Prostate gland (tissue), 2 donors: ENCODE measurements at regions not wholly inside any gene's neighbourhood (a gene's known extent, or its start where the extent isn't known, plus 50 kb on each side); places are given as distances from the start of the nearest gene placed in this dataset.

ENCODE experiments used
- DNase-seq: peaks from one replicate; pipeline ENCODE4 v3.0.0-alpha.2; 2019; ENCODE audit warnings: low spot score
- H3K27ac ChIP-seq, 2 donors: fragments of 200-600 bp; sonication (generic); 2 replicates each; pipeline ENCODE4 v1.5.1; 2017 to 2019
- H3K27me3 ChIP-seq: fragments of 200-600 bp; sonication (generic); replicated peaks from 2 replicates; pipeline ENCODE4 v1.5.1; 2019; ENCODE audit not compliant: insufficient read depth
- H3K36me3 ChIP-seq, 2 donors: fragments of 200-600 bp; sonication (generic); 1 replicate in 1 of 2; 2 replicates in 1 of 2; pipeline versions ENCODE4 v1.5.1 to v1.8.1; 2017 to 2019
- H3K4me1 ChIP-seq: fragments of 200-600 bp; sonication (generic); replicated peaks from 2 replicates; pipeline ENCODE4 v1.5.1; 2019
- H3K4me3 ChIP-seq, 2 donors: fragments of 200-600 bp; sonication (generic); 2 replicates each; pipeline ENCODE4 v1.5.1; 2017 to 2019
- H3K9me3 ChIP-seq: fragments of 200-600 bp; sonication (generic); 2 replicates; pipeline ENCODE4 v1.5.1; 2017
- CTCF ChIP-seq, 4 experiments: fragments of 200-600 bp in 2 of 4; fragments of 450-650 bp in 2 of 4; sonication (generic) in 2 of 4; IDR thresholded peaks; 1 replicate in 3 of 4; 2 replicates in 1 of 4; pipeline ENCODE4 v1.5.1; 2016 to 2019; ENCODE audit warnings: antibody characterized with exemption in 4 of 4, mild to moderate bottlenecking in 2 of 4, moderate library complexity in 2 of 4
- POLR2A ChIP-seq: fragments of 450-650 bp; IDR thresholded peaks from one replicate; pipeline ENCODE4 v1.6.1; 2016; ENCODE audit warnings: antibody characterized with exemption, mild to moderate bottlenecking
- POLR2AphosphoS5 ChIP-seq: sonication (generic); formaldehyde crosslinking; IDR thresholded peaks from one replicate; pipeline ENCODE4 v1.6.1; 2017; ENCODE audit warnings: antibody characterized with exemption
- WGBS: methylation state at CpG from one replicate; pipeline ENCODE4 v1.1.5; 2018; 5-methylcytosine and 5-hydroxymethylcytosine counted together
- intact Hi-C: fragments of 100-400 bp; cut with DNase I; formaldehyde crosslinking; loops from one replicate; pipeline ENCODE4 v1.14.2; 2022

GRCh38 chr13:97136418-97136817 lies 85.7 kb upstream of the MBNL2 start:
- Histone ChIP-seq H3K36me3 (no peaks in the 10 kb centered on the region), H3K4me1 (no peaks in the 10 kb centered on the region), H3K27me3 (no peaks in the 10 kb centered on the region), H3K27ac (no peak overlapping the region), H3K9me3 (no peaks in the 10 kb centered on the region), H3K4me3 (no peak overlapping the region)
- WGBS: 63% methylated on average over 3 of the region's 3 CpGs
- DNase-seq: no peak
- no peak for TF ChIP-seq POLR2AphosphoS5
- intact Hi-C loops: no loop called here

- no peak for DNase-seq
- H3K27me3 ChIP-seq: no peaks in the 10 kb centered on the region
- TF ChIP-seq POLR2AphosphoS5: no peak
- no peak for TF ChIP-seq POLR2A
- no peak for TF ChIP-seq CTCF (IDR thresholded peaks at IDR 0.05)
- no peaks in the 10 kb centered on the region for H3K36me3 ChIP-seq
- H3K27ac ChIP-seq: no peak overlapping the region
- H3K4me1 ChIP-seq: no peaks in the 10 kb centered on the region
- 100% methylated on average over 3 of the region's 3 CpGs for WGBS
- no peak overlapping the region for H3K4me3 ChIP-seq
- intact Hi-C loops: no loop called here
- H3K9me3 ChIP-seq: no peaks in the 10 kb centered on the region
Measured at GRCh38 chr13:97139691-97140090, 82.4 kb upstream of the MBNL2 start.

DNA sequence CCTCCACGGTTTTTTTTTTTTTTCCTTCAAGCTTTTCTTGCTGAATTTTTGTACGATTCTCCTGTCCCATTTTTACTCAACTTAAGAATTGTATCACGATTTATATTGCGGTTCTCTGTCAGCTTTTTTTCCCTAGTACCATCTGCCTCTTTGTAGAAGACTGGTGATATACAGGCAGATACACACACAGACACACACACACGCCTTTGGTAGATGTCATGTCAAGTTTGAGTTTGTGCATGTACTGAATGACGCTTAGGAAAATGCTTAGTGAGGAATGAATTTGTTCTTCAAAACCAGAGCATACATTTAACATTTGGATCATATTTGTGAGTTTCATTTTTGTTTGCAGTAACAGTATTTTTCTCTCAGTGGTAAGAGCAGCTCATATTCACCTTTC lies 82.0 kb upstream of the MBNL2 start:
- WGBS: 93% methylated on average over 6 of the region's 6 CpGs
- H3K4me3 ChIP-seq: no peak overlapping the region
- no peaks in the 10 kb centered on the region for H3K4me1 ChIP-seq
- H3K27ac ChIP-seq: no peak overlapping the region
- intact Hi-C loops: no loop called here
- TF ChIP-seq POLR2AphosphoS5 (no peak), CTCF (IDR thresholded peaks at IDR 0.05) (no peak), POLR2A (no peak)
- no peaks in the 10 kb centered on the region for H3K36me3 ChIP-seq
- no peaks in the 10 kb centered on the region for H3K9me3 ChIP-seq
- no peak for DNase-seq
- no peaks in the 10 kb centered on the region for H3K27me3 ChIP-seq

- H3K4me3 ChIP-seq: no peak overlapping the region
- H3K9me3 ChIP-seq: no peaks in the 10 kb centered on the region
- WGBS: 63% methylated on average over 3 of the region's 3 CpGs
- TF ChIP-seq POLR2A (no peak), CTCF (IDR thresholded peaks at IDR 0.05) (no peak), POLR2AphosphoS5 (no peak)
- no peak overlapping the region for H3K27ac ChIP-seq
- H3K27me3 ChIP-seq: no peaks in the 10 kb centered on the region
- H3K36me3 ChIP-seq: no peaks in the 10 kb centered on the region
- intact Hi-C loops: no loop called here
- no peaks in the 10 kb centered on the region for H3K4me1 ChIP-seq
- no peak for DNase-seq
Measured at GRCh38 chr13:97140611-97141010, 81.5 kb upstream of the MBNL2 start.

DNA sequence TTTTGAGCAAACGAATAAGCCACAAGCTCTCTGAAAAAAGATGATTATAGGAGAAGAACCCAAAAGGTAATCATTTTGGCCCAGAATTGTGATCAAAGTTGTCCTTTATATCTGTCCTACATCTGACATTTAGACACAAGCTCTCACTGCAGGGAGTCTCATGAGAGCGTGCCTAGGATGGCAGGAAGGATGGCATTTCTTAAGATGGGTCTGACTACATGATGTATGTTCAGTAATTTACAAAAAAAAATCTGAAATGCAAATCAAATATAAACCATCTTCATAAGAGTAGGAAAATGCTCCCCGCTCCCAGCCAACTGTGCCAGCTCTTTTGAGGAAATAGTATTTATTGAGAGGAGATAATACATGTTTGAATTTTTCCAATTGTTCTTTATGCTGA lies 81.0 kb upstream of the MBNL2 start:
- Histone ChIP-seq H3K4me3 (no peak overlapping the region), H3K4me1 (no peaks in the 10 kb centered on the region), H3K27ac (no peak overlapping the region), H3K36me3 (no peaks in the 10 kb centered on the region), H3K27me3 (no peaks in the 10 kb centered on the region), H3K9me3 (no peaks in the 10 kb centered on the region)
- intact Hi-C loops: no loop called here
- WGBS: 69% methylated on average over 3 of the region's 3 CpGs
- no peak for DNase-seq
- TF ChIP-seq POLR2AphosphoS5 (no peak), POLR2A (no peak), CTCF (IDR thresholded peaks at IDR 0.05) (no peak)
